Stimulated activated effector memory CD8-positive, alpha-beta T cell treated with anti-CD3 and anti-CD28 coated beads, Interleukin-12 subunit alpha, Interleukin-12 subunit beta, amount 100 ng/mL, for 72 hours (primary cell): ENCODE measurements at regions not wholly inside any gene's neighbourhood (a gene's known extent, or its start where the extent isn't known, plus 50 kb on each side); places are given as distances from the start of the nearest gene placed in this dataset.
"Not testable (repeated sequence)": the region's sequence is repeated elsewhere in the genome, so short reads cannot be mapped to it uniquely, and the experiment has no call there.

Experiments used
- ATAC-seq: fragments of 150-1000 bp; cut with Tn5 transposase; 2 replicates; pipeline ENCODE4 v1.10.0; 2021
- DNase-seq, 2 donors: peaks; one replicate each; pipeline ENCODE4 v3.0.0; 2021 to 2022; ENCODE audit warnings: low spot score in 2 of 2
- H3K27ac Mint-ChIP-seq: one replicate; pipeline ENCODE4 v1.8.0; 2022; ENCODE audit warnings: mild to moderate bottlenecking, mixed read lengths
- H3K36me3 Mint-ChIP-seq: one replicate; pipeline ENCODE4 v1.8.0; 2022; ENCODE audit warnings: mild to moderate bottlenecking, mixed read lengths
- H3K4me1 Mint-ChIP-seq: one replicate; pipeline ENCODE4 v1.8.0; 2022; ENCODE audit warnings: mixed read lengths
- H3K4me3 Mint-ChIP-seq: one replicate; pipeline ENCODE4 v1.8.0; 2022; ENCODE audit warnings: mild to moderate bottlenecking, mixed read lengths
- H3K9me3 Mint-ChIP-seq: one replicate; pipeline ENCODE4 v1.8.0; 2022; ENCODE audit warnings: mixed read lengths

DNA sequence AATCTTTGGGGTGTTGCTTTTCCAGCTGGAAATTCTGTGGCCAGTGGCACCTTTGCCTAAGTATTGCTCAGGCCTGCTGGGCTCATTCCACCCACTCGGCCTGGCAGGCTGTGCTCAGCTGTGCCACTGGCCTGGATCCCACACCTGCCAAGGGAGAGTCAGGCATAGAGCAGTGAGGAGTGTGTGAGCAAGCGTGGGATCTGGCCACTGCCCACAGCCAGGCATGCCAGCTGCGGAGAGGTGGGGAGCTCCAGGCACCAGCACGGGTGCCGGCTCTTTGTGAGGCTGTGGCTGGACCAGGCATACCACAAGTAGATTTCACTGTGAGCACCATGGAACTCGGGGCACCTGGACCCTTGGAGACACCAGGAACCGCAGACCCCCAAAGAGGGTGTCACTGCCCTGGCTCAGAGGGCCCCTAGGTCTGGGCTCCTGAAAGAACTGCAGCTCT lies 118.1 kb upstream of the MAP2 start:
- DNase-seq (no peak), ATAC-seq (no peak)
- no peaks in the 10 kb centered on the region for H3K36me3 Mint-ChIP-seq
- H3K4me3 Mint-ChIP-seq, result no peak overlapping the region
- H3K27ac Mint-ChIP-seq, result no peak overlapping the region
- H3K4me1 Mint-ChIP-seq, result no peaks in the 10 kb centered on the region
- peaks cover 14% of the 10 kb centered on the region for H3K9me3 Mint-ChIP-seq

DNA sequence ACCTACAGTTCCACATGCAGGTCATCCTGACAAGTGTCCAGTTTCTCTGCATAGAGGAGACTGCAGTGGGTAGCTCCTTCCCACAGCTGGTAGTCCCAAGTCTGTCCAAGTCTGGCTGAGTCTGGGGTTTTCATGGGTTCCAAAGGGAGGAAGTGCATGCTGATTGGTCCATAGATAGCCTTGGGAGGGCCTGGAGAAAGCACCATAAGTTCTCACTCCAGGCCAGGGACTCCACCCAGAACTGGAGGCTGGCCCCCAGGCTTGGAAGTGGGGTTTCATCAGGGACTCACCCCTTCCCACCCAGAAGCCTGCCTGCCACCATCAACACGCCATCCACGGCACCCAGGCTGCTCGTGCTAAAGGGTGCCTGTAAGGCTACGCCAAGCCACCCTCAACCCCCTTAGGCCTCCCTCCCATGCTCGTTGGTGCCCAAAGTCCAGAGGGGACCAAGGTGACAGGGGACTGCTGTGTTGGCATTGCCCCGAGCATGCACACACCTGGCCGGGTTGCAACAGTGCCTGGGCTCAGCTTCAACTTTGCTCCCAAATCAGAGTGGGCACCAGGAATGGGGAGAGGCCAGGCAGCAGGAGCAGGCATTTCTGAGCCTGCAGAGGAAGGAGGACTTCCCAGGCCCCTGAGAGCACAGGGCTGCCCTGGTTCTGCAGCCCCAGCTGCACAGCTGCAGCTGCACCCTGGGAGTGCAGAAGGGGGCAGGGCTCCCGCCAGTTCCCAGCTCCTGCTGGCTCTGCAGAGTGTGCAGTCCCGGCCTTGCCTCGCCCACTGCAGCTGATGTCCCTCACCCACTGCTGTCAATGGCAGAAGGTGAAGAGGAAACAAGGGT lies 116.5 kb upstream of the MAP2 start:
- Mint-ChIP-seq H3K4me1 (no peaks in the 10 kb centered on the region), H3K27ac (no peak overlapping the region), H3K9me3 (peaks cover 6% of the 10 kb centered on the region), H3K36me3 (no peaks in the 10 kb centered on the region), H3K4me3 (no peak overlapping the region)
- peak; percentile 39 for ATAC-seq
- DNase-seq, result no peak

DNA sequence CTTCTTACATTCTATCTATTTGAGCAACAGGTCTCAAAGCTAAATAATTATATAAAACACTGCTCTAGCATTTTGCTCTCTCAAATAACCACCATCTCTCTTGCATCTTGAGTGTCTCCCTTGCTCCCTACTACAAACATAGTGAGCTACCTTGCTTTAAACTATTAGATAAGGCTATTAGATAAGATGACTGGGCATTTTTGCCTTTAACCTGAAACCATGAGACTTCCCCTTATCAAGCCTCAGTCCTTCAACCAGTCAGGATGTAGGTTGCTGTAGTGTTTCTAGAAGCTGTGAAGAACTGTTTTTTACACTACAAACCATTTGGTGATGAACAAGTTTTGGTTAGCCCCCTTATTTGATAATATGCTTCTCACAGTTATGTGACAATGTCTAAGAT lies 115.4 kb upstream of the MAP2 start:
- ATAC-seq (no peak), DNase-seq (no peak)
- no peaks in the 10 kb centered on the region for H3K36me3 Mint-ChIP-seq
- H3K4me3 Mint-ChIP-seq, result no peak overlapping the region
- no peaks in the 10 kb centered on the region for H3K4me1 Mint-ChIP-seq
- H3K27ac Mint-ChIP-seq, result no peak overlapping the region
- peaks cover 4% of the 10 kb centered on the region for H3K9me3 Mint-ChIP-seq

DNA sequence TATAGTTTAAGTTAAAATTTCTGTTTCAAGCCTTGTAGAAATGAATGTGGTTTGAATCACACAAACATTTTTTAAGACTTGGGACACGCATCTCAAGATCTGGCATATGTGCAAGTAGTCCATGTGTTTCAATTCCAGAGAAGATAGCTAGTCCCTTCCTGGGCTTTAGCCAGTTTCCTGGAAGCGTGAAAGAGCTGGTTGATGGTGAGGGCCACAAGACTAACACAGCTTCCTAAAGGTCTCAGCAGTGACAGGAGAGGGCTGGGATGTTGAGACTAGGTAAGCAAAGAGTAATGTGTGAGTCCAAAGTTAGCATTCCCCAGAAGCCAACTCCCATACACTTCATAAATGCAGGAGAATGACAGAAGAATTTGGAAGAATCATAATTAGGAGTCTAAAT lies 111.9 kb upstream of the MAP2 start:
- Mint-ChIP-seq H3K9me3 (peaks cover 4% of the 10 kb centered on the region), H3K4me1 (no peaks in the 10 kb centered on the region), H3K27ac (no peak overlapping the region), H3K36me3 (no peaks in the 10 kb centered on the region), H3K4me3 (no peak overlapping the region)
- ATAC-seq, result no peak
- no peak for DNase-seq

DNA sequence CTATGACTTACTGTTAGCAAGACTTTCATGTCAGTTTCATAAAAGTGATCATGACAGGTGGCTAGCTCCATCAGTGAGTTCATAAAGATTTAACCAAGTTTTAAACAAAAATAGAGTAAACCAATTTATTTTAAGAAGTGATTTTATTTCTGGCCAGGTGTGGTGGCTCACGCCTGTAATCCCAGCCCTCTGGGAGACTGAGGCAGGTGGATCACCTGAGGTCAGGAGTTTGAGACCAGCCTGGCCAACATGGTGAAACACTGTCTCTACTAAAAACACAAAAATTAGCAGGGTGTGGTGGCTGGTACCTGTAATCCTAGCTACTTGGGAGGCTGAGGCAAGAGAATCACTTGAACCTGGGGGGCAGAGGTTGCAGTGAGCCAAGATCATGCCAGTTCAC lies 111.4 kb upstream of the MAP2 start:
- not testable (repeated sequence) for H3K9me3 Mint-ChIP-seq, H3K27ac Mint-ChIP-seq, H3K4me1 Mint-ChIP-seq, DNase-seq, H3K4me3 Mint-ChIP-seq, H3K36me3 Mint-ChIP-seq, ATAC-seq

DNA sequence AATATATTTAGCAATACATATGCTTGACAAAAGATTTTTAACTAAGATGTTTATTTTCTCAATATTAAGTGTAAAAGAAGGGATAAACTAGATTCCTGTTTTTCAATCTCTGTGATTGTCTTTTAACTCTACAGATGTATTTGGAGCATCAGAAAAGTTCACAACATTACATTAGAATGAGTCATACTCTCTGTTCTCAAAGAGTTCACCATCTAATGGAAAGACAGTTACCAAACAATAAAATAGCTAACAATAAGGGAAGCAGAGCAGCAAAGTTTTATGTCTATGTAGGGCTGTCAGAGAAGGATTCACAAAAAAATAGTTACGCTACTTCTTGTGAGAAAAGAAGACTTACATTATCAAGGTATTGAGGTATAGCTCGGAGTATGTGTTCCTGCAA lies 109.2 kb upstream of the MAP2 start:
- DNase-seq (no peak), ATAC-seq (no peak)
- Mint-ChIP-seq H3K36me3 (no peaks in the 10 kb centered on the region), H3K9me3 (no peaks in the 10 kb centered on the region), H3K27ac (no peak overlapping the region), H3K4me1 (no peaks in the 10 kb centered on the region), H3K4me3 (no peak overlapping the region)

DNA sequence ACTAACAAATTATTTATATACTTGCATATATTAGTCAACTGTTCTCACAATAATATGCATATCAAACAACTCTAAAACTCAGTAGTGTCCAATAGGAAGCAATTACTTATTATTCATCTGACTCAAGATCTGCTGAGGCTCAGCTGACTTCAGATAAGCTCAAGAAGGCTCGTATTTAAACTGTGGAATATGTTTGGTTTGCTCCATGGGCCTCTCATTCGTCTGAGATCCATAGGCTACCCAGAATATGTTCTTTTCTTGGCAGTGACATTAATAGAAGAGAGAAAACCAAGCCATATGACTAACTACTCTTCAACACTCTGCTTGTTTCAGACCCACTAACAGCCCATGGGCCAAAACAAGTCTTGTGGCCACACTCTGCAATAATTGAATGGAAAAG lies 107.7 kb upstream of the MAP2 start:
- DNase-seq, result no peak
- no peak for ATAC-seq
- H3K9me3 Mint-ChIP-seq, result no peaks in the 10 kb centered on the region
- no peak overlapping the region for H3K4me3 Mint-ChIP-seq
- H3K4me1 Mint-ChIP-seq, result no peaks in the 10 kb centered on the region
- H3K27ac Mint-ChIP-seq, result no peak overlapping the region
- H3K36me3 Mint-ChIP-seq, result no peaks in the 10 kb centered on the region

DNA sequence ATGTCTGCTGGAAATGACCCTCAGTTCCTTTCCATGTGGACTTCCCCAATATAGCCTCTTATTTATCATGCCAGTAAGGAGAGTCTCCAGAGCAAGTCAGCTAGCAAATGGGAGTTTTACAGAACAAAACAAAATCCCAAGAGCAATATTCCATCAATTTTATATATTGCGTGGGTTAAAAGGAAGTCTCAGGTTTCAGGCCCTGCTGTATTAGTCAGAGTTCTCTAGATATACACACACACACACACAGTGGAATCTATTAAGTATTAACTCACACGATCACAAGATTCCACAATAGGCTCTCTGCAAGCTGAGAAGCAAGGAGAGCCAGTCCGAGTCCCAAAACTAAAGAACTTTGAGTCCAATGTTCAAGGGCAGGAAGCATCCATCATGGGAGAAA lies 102.8 kb upstream of the MAP2 start:
- H3K4me1 Mint-ChIP-seq, result no peaks in the 10 kb centered on the region
- H3K36me3 Mint-ChIP-seq, result no peaks in the 10 kb centered on the region
- no peak overlapping the region for H3K27ac Mint-ChIP-seq
- ATAC-seq (no peak), DNase-seq (no peak)
- H3K4me3 Mint-ChIP-seq, result no peak overlapping the region
- H3K9me3 Mint-ChIP-seq, result peaks cover 3% of the 10 kb centered on the region

DNA sequence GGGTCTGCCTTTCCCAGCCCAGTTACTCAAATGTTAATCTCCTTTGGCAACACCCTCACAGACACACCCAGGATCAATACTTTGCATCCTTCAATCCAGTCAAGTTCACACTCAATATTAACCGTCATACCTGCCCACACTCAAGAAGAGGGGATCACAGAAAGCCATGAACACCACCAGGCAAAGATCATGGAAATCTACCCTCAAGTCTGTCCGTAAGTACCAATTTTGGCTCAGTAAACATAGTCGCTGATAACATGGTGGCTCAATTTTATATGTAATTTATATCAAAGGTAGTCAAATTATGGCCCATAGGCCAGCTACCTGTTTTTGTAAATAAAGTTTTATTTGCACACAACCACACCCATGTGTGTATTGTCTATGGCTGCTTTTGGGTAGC lies 102.3 kb upstream of the MAP2 start:
- Mint-ChIP-seq H3K36me3 (no peaks in the 10 kb centered on the region), H3K27ac (no peak overlapping the region), H3K9me3 (peaks cover 3% of the 10 kb centered on the region), H3K4me1 (no peaks in the 10 kb centered on the region), H3K4me3 (no peak overlapping the region)
- no peak for ATAC-seq
- no peak for DNase-seq

DNA sequence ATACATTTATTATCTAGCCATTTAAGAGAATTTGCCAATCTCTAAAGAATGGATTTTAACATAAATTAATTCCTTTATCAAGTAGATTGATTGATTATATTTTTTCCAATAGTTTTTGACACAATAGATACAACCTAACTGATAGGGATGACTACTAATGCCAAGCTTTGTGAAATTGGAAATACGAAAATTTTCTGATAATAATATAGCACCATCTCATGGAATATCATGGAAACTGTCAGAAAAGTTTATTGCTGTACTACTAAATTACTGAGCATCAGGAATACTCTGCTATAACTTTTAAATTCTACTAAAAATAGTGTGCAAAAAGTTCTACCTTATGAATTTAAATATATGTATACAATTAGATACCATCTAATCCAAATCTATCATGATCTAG lies 101.8 kb upstream of the MAP2 start:
- H3K4me3 Mint-ChIP-seq, result no peak overlapping the region
- ATAC-seq, result no peak
- H3K36me3 Mint-ChIP-seq, result no peaks in the 10 kb centered on the region
- DNase-seq, result no peak
- H3K9me3 Mint-ChIP-seq, result peaks cover 3% of the 10 kb centered on the region
- H3K27ac Mint-ChIP-seq, result no peak overlapping the region
- no peaks in the 10 kb centered on the region for H3K4me1 Mint-ChIP-seq

DNA sequence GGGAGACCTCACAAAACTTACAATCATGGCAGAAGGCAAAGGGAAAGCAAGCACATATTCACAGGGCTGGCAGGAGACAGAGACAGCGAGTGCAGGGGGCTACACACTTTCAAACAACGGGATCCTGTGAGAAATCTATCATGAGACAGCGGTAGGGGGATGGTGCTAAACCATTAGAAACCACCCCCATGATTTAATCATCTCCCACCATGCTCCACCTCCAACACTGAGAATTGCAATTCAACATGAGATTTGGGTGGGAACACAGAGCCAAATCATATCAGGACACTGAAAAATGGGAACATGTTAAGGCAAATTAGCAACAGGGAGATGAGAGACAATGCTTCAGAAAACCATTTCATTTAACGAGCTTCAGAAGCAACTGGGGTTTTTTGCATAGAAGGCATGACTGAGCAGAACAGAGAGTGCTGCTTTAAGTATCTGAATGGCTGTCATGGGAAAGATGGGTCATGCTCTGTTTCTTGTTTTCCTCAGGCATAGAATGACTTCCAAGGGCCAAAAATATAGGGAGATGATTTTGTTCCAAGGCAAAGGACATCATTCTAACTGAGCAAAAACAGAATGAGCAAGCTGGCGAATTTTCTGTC lies 100.8 kb upstream of the MAP2 start:
- Mint-ChIP-seq H3K4me1 (no peaks in the 10 kb centered on the region), H3K36me3 (no peaks in the 10 kb centered on the region), H3K27ac (no peak overlapping the region), H3K4me3 (no peak overlapping the region), H3K9me3 (peaks cover 3% of the 10 kb centered on the region)
- no peak for ATAC-seq
- no peak for DNase-seq

DNA sequence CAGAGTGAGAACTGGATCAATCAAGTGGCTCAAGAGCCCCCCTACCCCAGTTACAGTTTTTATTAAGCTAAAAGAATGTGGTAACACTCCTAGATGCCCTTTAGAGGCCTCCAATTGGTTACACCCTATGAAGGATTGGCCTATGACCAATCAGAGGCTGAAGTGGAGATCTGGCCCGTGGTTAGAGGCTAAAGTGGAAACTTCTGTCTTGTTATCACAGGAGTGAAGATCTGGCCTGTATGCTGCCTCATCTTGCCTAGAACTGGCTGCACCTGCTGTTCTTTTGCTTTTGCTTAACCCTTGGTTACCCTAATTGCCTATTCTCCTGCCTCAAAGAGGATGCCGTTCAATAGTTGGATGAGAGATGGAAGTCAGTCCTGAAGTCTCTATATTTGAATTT lies 100.1 kb upstream of the MAP2 start:
- H3K4me1 Mint-ChIP-seq, result no peaks in the 10 kb centered on the region
- no peaks in the 10 kb centered on the region for H3K36me3 Mint-ChIP-seq

DNA sequence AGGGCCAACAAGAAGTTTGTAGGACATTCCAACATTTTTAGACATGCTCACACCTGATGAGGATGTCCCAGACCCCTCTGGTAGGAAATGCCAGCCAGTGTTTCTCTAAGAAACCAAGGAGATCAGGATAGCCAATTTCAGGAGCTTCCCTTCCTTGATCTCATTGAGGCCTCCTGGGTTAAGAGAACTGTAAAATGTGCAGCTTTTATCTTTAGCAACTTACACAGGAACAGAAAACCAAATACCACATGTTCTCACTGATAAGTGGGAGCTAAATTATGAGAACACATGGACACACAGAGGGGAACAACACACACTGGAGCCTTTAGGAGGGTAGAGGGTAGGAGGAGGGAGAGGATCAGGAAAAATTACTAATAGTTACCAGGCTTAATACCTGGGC lies 99.6 kb upstream of the MAP2 start:
- Mint-ChIP-seq H3K4me1 (no peaks in the 10 kb centered on the region), H3K36me3 (no peaks in the 10 kb centered on the region), H3K27ac (no peak overlapping the region), H3K4me3 (no peak overlapping the region), H3K9me3 (peaks cover 3% of the 10 kb centered on the region)
- DNase-seq (no peak), ATAC-seq (no peak)

More for the DNA sequence above, 100.1 kb upstream of the MAP2 start:
- no peak for DNase-seq
- peaks cover 3% of the 10 kb centered on the region for H3K9me3 Mint-ChIP-seq
- no peak overlapping the region for H3K4me3 Mint-ChIP-seq
- ATAC-seq, result no peak
- H3K27ac Mint-ChIP-seq, result no peak overlapping the region

DNA sequence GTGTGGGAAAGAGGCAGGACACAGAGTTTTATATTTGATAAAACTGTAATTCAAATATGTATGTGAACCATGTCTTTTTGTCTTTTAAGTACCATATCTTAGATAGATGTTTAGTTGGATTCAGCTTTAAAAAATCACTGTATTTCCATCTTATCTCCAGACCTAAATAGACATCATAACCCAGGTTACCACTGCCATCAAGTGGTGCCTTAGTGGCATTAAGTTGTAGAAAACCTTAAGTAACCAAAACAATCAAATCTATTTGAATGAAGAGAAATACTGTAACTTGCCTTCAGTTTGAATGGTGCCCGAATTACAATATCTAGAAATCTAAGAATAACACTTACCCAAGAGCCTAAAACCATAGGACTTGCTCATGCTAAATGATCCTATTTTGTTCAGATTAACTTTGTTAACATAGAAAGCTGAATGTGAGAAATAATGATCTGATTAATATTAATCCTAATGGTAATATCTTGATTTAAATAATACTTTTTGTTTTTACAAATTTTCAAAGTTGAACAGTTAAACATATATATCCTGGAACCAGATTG lies 92.5 kb upstream of the MAP2 start:
- H3K4me3 Mint-ChIP-seq, result no peak overlapping the region
- no peak for ATAC-seq

DNA sequence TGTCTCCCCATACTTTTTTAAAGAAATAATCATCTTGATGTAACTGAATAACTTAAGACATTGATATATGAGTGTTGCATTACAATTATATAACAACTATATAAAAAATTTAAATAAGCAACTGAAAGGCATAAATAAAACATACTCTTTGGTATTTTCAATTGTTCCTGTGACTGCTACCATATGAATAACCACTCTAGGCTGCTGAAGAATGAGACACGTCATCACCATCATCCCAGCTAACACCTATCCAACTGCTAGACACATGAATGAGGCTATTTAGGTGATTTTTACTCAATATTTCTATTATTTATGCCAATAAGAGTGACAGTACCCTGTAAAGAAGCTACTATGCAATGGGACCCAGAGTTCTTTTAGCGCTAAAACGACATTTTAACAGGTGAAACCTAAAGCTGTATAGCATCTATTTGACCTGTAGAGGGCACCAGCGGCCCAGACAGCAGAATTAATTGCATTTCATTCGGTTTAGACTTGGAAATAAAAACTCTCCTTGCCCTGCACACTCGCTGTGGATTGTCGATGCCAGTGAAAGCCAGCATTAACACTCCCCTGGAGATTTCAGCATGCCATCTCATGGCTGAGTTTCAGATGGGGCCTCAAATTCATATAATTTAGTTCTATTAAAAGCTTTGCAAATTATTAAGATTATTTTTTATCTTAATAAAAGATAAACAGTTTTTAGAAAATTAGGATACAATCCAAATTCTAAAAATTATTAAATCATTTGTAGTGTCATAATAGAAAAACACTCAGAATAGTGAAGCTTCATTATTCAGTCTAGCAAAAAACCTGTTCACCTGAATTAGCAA lies 89.4 kb upstream of the MAP2 start:
- DNase-seq (peak in 1 of 2 donors; percentile 49), ATAC-seq (no peak)
- H3K4me3 Mint-ChIP-seq, result no peak overlapping the region
- H3K36me3 Mint-ChIP-seq, result no peaks in the 10 kb centered on the region
- H3K9me3 Mint-ChIP-seq, result no peaks in the 10 kb centered on the region
- H3K27ac Mint-ChIP-seq, result no peak overlapping the region
- no peaks in the 10 kb centered on the region for H3K4me1 Mint-ChIP-seq

More for the DNA sequence above, 92.5 kb upstream of the MAP2 start:
- H3K4me1 Mint-ChIP-seq, result no peaks in the 10 kb centered on the region
- no peaks in the 10 kb centered on the region for H3K36me3 Mint-ChIP-seq
- no peak overlapping the region for H3K27ac Mint-ChIP-seq
- H3K9me3 Mint-ChIP-seq, result no peaks in the 10 kb centered on the region
- DNase-seq, result no peak
